Neuronal stem cell (in vitro differentiated cells): ENCODE measurements at regions not wholly inside any gene's neighbourhood (a gene's known extent, or its start where the extent isn't known, plus 50 kb on each side); places are given as distances from the start of the nearest gene placed in this dataset.

Experiments used
- DNase-seq: peaks from one replicate; pipeline ENCODE4 v3.0.0-alpha.2; 2013; ENCODE audit warnings: low spot score
- H2AFZ ChIP-seq: one replicate; pipeline ENCODE4 v1.6.1; 2013; ENCODE audit warnings: mild to moderate bottlenecking, low read length, inconsistent platforms
- H2AK5ac ChIP-seq: 2 replicates; pipeline ENCODE4 v1.6.1; 2013; ENCODE audit warnings: low read depth, mild to moderate bottlenecking, inconsistent platforms, low read length, moderate library complexity, mixed read lengths
- H2BK120ac ChIP-seq: 2 replicates; pipeline ENCODE4 v1.6.1; 2013; ENCODE audit warnings: low read depth, mild to moderate bottlenecking, inconsistent platforms, low read length, moderate library complexity, mixed read lengths
- H2BK12ac ChIP-seq: one replicate; pipeline ENCODE4 v1.6.1; 2013; ENCODE audit warnings: low read length, inconsistent platforms
- H2BK15ac ChIP-seq: 2 replicates; pipeline ENCODE4 v1.6.1; 2013; ENCODE audit warnings: mild to moderate bottlenecking, low read length, inconsistent platforms, mixed read lengths
- H2BK5ac ChIP-seq: one replicate; pipeline ENCODE4 v1.6.1; 2013; ENCODE audit warnings: inconsistent platforms, mild to moderate bottlenecking, low read length, moderate library complexity
- H3K14ac ChIP-seq: one replicate; pipeline ENCODE4 v1.6.1; 2013; ENCODE audit warnings: low read length, inconsistent platforms
- H3K18ac ChIP-seq: 2 replicates; pipeline ENCODE4 v1.6.1; 2013; ENCODE audit warnings: low read length, inconsistent platforms
- H3K23ac ChIP-seq: 2 replicates; pipeline ENCODE4 v1.6.1; 2013; ENCODE audit warnings: low read depth, mild to moderate bottlenecking, mixed read lengths, low read length, inconsistent platforms; ENCODE audit not compliant: poor library complexity
- H3K27ac ChIP-seq: replicated peaks from 3 replicates; pipeline ENCODE4 v1.5.1; 2013; ENCODE audit warnings: low read length, inconsistent platforms
- H3K27me3 ChIP-seq, 3 experiments: 2 replicates each; pipeline ENCODE4 v1.6.1; 2013; ENCODE audit warnings: low read length in 3 of 3, mild to moderate bottlenecking in 2 of 3, inconsistent platforms in 1 of 3, low read depth in 1 of 3, mixed read lengths in 1 of 3, moderate library complexity in 1 of 3; ENCODE audit not compliant: control insufficient read depth in 3 of 3, insufficient read depth in 3 of 3
- H3K36me3 ChIP-seq, 2 donors: replicated peaks in 1 of 2; 2 replicates each; pipeline ENCODE4 v1.6.1; 2013; ENCODE audit warnings: low read length in 2 of 2; ENCODE audit not compliant: control insufficient read depth in 2 of 2, insufficient read depth in 2 of 2
- H3K4ac ChIP-seq: 2 replicates; pipeline ENCODE4 v1.6.1; 2013; ENCODE audit warnings: inconsistent platforms, mild to moderate bottlenecking, low read length, moderate library complexity
- H3K4me1 ChIP-seq, 2 donors: 1 replicate in 1 of 2; 2 replicates in 1 of 2; pipeline ENCODE4 v1.6.1; 2013; ENCODE audit warnings: low read length in 2 of 2, low read depth in 1 of 2; ENCODE audit not compliant: control insufficient read depth in 2 of 2, insufficient read depth in 1 of 2
- H3K4me2 ChIP-seq: one replicate; pipeline ENCODE4 v1.6.1; 2013; ENCODE audit warnings: mild to moderate bottlenecking, low read length, inconsistent platforms; ENCODE audit not compliant: insufficient read depth, poor library complexity, severe bottlenecking
- H3K4me3 ChIP-seq, 2 donors: 2 replicates each; pipeline ENCODE4 v1.5.1; 2013; ENCODE audit warnings: low read length in 2 of 2, mild to moderate bottlenecking in 2 of 2, inconsistent platforms in 1 of 2, moderate library complexity in 1 of 2
- H3K79me1 ChIP-seq: one replicate; pipeline ENCODE4 v1.6.1; 2013; ENCODE audit warnings: low read depth, mild to moderate bottlenecking, inconsistent platforms, low read length, moderate library complexity
- H3K9ac ChIP-seq: one replicate; pipeline ENCODE4 v1.6.1; 2013; ENCODE audit warnings: mild to moderate bottlenecking, low read depth, low read length, inconsistent platforms; ENCODE audit not compliant: poor library complexity
- H3K9me3 ChIP-seq, 2 donors: replicated peaks in 1 of 2; 2 replicates each; pipeline versions ENCODE3 to v1.6.1; 2013; ENCODE audit warnings: low read length in 2 of 2, mild to moderate bottlenecking in 2 of 2, inconsistent platforms in 1 of 2, low read depth in 1 of 2, mixed read lengths in 1 of 2, moderate library complexity in 1 of 2; ENCODE audit not compliant: control insufficient read depth in 2 of 2, insufficient read depth in 1 of 2
- H4K8ac ChIP-seq: one replicate; pipeline ENCODE4 v1.6.1; 2013; ENCODE audit warnings: low read depth, mild to moderate bottlenecking, inconsistent platforms, low read length, moderate library complexity
- H4K91ac ChIP-seq: one replicate; pipeline ENCODE4 v1.6.1; 2013; ENCODE audit warnings: low read length, low read depth, mild to moderate bottlenecking, inconsistent platforms; ENCODE audit not compliant: poor library complexity
- WGBS, 2 donors: extraction: QIAGEN DNeasy Blood & Tissue Kit; methylation state at CpG; one replicate each; pipeline ENCODE4 v1.1.7; 2013; ENCODE audit warnings: missing lambda C conversion rate in 2 of 2, mixed read lengths in 1 of 2; ENCODE audit not compliant: insufficient read length in 2 of 2, insufficient replicate concordance in 1 of 2; ENCODE audit errors: extremely low coverage in 2 of 2; 5-methylcytosine and 5-hydroxymethylcytosine counted together

DNA sequence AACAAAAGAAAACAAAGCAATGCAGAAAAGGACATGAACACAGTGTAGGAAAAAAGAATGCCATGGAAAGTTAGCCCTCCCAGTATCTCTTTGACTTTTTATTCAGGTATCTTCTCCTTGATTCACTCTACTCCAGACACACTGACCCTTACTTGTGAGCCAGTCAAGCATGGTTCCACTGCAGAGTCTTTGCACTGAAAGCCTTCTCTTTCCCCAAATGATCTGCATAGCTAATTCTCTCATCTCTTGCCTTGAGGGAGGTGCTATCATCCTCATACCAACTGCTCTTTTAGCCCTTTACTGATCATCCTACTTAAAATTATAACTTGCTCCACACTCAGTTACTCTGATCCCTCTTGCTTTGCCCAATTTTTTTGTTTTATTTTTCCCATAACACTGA, 101.2 kb upstream of the SLC16A7 start:
- Histone ChIP-seq H3K4ac (no peak overlapping the region), H4K91ac (no peak overlapping the region), H3K9me3 (no peaks in the 10 kb centered on the region), H3K4me2 (no peak overlapping the region), H3K79me1 (no peaks in the 10 kb centered on the region), H3K27me3 (no peaks in the 10 kb centered on the region), H3K36me3 (no peaks in the 10 kb centered on the region), H3K23ac (no peak overlapping the region), H3K9ac (no peak overlapping the region), H3K4me1 (no peaks in the 10 kb centered on the region), H3K18ac (no peak overlapping the region), H2BK120ac (no peak overlapping the region), H4K8ac (no peak overlapping the region), H2AFZ (no peak overlapping the region), H2BK12ac (no peak overlapping the region), H3K14ac (no peak overlapping the region), H2BK15ac (no peak overlapping the region), H3K27ac (no peak overlapping the region), H2AK5ac (no peak overlapping the region), H3K4me3 (no peak overlapping the region), H2BK5ac (no peak overlapping the region)
- no peak for DNase-seq

DNA sequence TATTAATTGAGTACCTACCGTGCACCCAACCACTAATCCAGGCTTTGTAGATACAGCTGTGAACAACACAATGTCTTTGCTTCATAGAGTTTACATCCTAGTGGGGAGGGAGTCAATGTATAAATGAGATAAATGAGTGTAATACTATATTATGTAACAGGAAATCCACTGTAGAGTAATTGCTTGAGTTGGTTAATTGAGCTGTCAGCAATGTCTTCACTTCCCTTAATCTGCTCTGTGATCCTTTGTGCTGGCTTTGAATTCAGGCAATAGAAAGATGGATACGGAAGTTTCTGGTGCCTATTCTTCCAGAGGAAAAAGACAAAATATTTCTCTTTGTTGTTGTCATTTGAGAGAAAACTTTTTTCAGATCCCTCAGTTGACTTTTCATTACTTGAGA, 104.0 kb upstream of the SLC16A7 start:
- no peaks in the 10 kb centered on the region for H3K36me3 ChIP-seq
- no peaks in the 10 kb centered on the region for H3K4me1 ChIP-seq
- no peaks in the 10 kb centered on the region for H3K27me3 ChIP-seq
- H2BK15ac ChIP-seq, result no peak overlapping the region
- H3K23ac ChIP-seq, result no peak overlapping the region
- no peak overlapping the region for H2AFZ ChIP-seq
- no peak overlapping the region for H3K27ac ChIP-seq
- H2BK12ac ChIP-seq, result no peak overlapping the region
- no CpG with 5 or more reads among the region's 2 CpGs for WGBS, 2 donors
- H4K91ac ChIP-seq, result no peak overlapping the region
- H2BK5ac ChIP-seq, result no peak overlapping the region
- H3K4ac ChIP-seq, result no peak overlapping the region
- H2AK5ac ChIP-seq, result no peak overlapping the region
- H4K8ac ChIP-seq, result no peak overlapping the region
- no peak overlapping the region for H3K18ac ChIP-seq
- no peak overlapping the region for H3K14ac ChIP-seq
- H3K4me2 ChIP-seq, result no peak overlapping the region
- no peaks in the 10 kb centered on the region for H3K9me3 ChIP-seq
- H3K4me3 ChIP-seq, result no peak overlapping the region
- H3K9ac ChIP-seq, result no peak overlapping the region
- no peak for DNase-seq
- no peak overlapping the region for H2BK120ac ChIP-seq
- no peaks in the 10 kb centered on the region for H3K79me1 ChIP-seq

DNA sequence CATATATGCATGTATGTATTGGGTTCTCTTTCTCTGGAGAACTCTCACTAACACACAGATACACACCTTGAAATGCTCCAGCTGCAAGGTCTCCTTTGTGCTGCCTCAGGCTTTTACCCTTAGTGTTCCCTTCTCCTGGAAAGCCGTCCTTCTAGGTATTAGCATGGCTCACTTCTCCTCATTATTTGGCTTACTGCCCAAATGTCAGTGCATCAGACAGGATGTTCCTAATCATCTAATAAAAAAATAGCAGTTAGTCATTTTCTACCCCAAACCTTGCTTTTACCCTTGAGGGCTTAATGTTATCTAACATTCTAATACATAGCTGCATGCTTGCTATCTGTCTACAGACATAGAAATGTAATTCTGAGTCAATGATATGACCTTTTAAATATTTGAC, 109.0 kb upstream of the SLC16A7 start:
- no peak overlapping the region for H3K27ac ChIP-seq
- no peak overlapping the region for H4K91ac ChIP-seq
- no peaks in the 10 kb centered on the region for H3K36me3 ChIP-seq
- H3K4me3 ChIP-seq, result no peak overlapping the region
- H3K27me3 ChIP-seq, result no peaks in the 10 kb centered on the region
- DNase-seq, result no peak
- H4K8ac ChIP-seq, result no peak overlapping the region
- H3K4me1 ChIP-seq, result no peaks in the 10 kb centered on the region
- H3K9ac ChIP-seq, result no peak overlapping the region
- no peaks in the 10 kb centered on the region for H3K79me1 ChIP-seq
- H3K23ac ChIP-seq, result no peak overlapping the region
- H2AFZ ChIP-seq, result no peak overlapping the region
- no peak overlapping the region for H2BK12ac ChIP-seq
- no peak overlapping the region for H3K4me2 ChIP-seq
- H3K4ac ChIP-seq, result no peak overlapping the region
- H3K9me3 ChIP-seq, result peaks cover 0 to 2% of the 10 kb centered on the region in 2 donors
- H2BK5ac ChIP-seq, result no peak overlapping the region
- no peak overlapping the region for H2BK120ac ChIP-seq
- WGBS, 2 donors, result no CpG with 5 or more reads among the region's 1 CpG
- no peak overlapping the region for H2AK5ac ChIP-seq
- no peak overlapping the region for H2BK15ac ChIP-seq
- H3K18ac ChIP-seq, result no peak overlapping the region
- no peak overlapping the region for H3K14ac ChIP-seq

DNA sequence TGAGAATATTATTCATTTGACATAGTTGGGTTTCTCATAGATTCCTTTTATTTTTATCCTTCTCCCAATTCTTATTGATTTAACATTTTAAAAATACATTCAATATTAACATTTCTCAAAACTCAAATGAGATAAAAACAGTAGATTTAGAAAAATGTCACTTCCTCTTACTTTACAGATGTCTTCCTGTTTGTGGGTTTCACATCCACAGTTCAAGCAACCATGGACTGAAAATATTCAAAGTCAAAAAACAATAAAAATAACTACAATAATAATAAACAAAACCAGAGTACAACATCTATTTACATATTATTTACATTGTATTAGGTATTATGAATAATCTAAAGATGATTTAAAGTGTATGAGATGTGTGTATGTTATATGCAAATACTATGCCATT, 111.3 kb upstream of the SLC16A7 start:
- Histone ChIP-seq H2BK5ac (no peak overlapping the region), H3K23ac (no peak overlapping the region), H3K18ac (no peak overlapping the region), H3K4me1 (no peaks in the 10 kb centered on the region), H3K4me3 (no peak overlapping the region), H3K36me3 (no peaks in the 10 kb centered on the region), H3K14ac (no peak overlapping the region), H2AFZ (no peak overlapping the region), H3K4ac (no peak overlapping the region), H3K4me2 (no peak overlapping the region), H2BK12ac (no peak overlapping the region), H4K8ac (no peak overlapping the region), H4K91ac (no peak overlapping the region), H2BK15ac (no peak overlapping the region), H3K9me3 (peaks cover 0 to 2% of the 10 kb centered on the region in 2 donors), H3K27ac (no peak overlapping the region), H2BK120ac (no peak overlapping the region), H2AK5ac (no peak overlapping the region), H3K79me1 (no peaks in the 10 kb centered on the region), H3K27me3 (no peaks in the 10 kb centered on the region), H3K9ac (no peak overlapping the region)
- no peak for DNase-seq
